ENCODE measurements at regions not wholly inside any gene's neighbourhood (a gene's known extent, or its start where the extent isn't known, plus 50 kb on each side); places are given as distances from the start of the nearest gene placed in this dataset.

DNA sequence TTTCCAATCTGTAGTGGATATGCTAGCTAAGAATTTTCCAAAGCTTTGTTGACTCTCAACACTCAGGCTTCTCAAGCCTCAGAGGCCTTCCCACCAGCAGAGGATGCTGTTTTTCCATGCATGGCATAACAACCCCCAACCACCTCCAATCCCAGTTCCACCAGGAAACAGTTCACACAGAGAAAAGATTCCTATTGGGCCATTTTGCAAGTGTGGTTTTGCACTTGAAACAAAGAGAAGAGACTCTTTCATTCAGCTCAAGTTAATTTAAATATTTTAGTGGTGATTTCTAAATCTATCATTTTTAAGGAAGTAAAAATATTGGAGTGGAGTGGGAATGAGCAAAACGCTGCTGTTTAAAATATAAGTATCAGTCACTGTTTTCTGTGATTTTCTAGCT lies 105.6 kb upstream of the COL1A2 start:
- Histone ChIP-seq H3K4me3 (no peak overlapping the region), H3K4me1 (no peaks in the 10 kb centered on the region), H3K9me3 (no peaks in the 10 kb centered on the region), H3K36me3 (no peaks in the 10 kb centered on the region), H3K27me3 (peaks cover 0 to 4% of the 10 kb centered on the region in 2 donors), H3K27ac (no peak overlapping the region)
- DNase-seq (peak in 3 of 4 donors; percentile 47 to 88 (median 63)), ATAC-seq (peak; percentile 97)
- intact Hi-C loops (cut with DNase I), result loop anchor here in 1 of 2 donors (5.0 kb wide), 1 partner anchor 148 kb away; no protein-coding TSS in a partner anchor
- peak; percentile 44 to 70 for TF ChIP-seq CTCF (IDR thresholded peaks at IDR 0.05)

DNA sequence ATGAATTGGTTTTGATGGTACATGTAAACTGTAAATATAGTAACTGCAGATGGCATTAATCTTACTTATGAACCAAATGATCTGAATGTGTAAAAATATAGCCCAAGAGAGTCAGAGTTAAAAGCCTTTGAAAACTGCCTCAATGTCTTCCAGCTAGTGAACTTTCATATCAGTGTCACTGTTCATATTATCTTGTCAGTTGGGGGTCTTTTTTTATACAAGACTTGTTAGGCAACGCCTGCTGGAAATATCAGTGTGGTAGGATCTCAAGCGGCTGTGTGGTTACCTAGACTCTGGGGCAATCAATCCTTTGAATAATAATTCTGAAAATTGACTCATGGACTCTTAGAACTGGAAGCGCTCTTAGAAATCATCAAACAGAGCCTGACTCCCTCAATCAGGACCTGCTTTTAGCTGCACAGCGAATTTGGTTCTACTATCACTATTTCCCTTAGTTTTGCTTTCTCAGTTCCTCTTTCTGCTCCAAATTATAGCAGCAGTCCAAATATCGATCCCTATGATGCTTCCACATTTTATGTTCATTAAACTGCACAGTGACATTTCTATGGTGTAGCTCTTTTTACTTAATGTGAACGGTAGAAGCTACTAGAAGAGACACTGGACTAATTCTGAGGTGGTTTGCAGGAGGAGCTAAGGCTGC lies 100.1 kb upstream of the COL1A2 start:
- intact Hi-C loops (cut with DNase I), result loop anchor here (5.0 to 10.0 kb wide), 2 partner anchors 103 to 120 kb away; no protein-coding TSS in a partner anchor
- H3K27ac ChIP-seq, result no peak overlapping the region
- no peak for TF ChIP-seq CTCF (IDR thresholded peaks at IDR 0.05)

DNA sequence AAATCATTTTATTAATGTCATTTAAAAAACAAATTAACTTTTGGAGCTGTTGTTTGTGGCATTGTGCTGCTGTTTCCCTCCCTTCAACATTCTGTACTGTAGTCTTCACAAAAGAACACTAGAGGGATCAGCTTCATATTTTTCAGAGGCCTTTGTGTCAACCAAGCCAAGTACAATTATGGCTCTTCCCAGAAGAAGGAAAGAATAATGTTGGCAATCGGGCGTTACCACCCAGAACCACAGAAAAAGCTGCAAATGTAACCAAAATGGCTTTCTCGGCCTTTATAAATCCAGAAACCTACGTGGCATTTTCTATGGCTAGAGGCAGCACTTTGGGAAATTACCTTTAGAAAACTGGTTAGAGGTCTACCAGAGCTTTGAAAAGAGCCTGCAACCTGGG lies 98.8 kb upstream of the COL1A2 start:
- TF ChIP-seq CTCF (IDR thresholded peaks at IDR 0.05), result peak; percentile 14 to 24
- ATAC-seq (peak; percentile 62), DNase-seq (peak in 2 of 4 donors; percentile 63 to 82)
- no peak overlapping the region for H3K4me3 ChIP-seq
- peaks cover 0 to 6% of the 10 kb centered on the region in 2 donors for H3K4me1 ChIP-seq
- peak overlapping the region in 1 of 2 donors; percentile 83 for H3K27ac ChIP-seq
- intact Hi-C loops (cut with DNase I), result loop anchor here (5.0 to 10.0 kb wide), 2 partner anchors 101 to 119 kb away; no protein-coding TSS in a partner anchor
- H3K27me3 ChIP-seq, result peaks cover 0 to 4% of the 10 kb centered on the region in 2 donors
- no peaks in the 10 kb centered on the region for H3K36me3 ChIP-seq
- H3K9me3 ChIP-seq, result no peaks in the 10 kb centered on the region

More for the DNA sequence above, 100.1 kb upstream of the COL1A2 start:
- peaks cover 0 to 6% of the 10 kb centered on the region in 2 donors for H3K4me1 ChIP-seq
- H3K9me3 ChIP-seq, result no peaks in the 10 kb centered on the region
- peaks cover 0 to 4% of the 10 kb centered on the region in 2 donors for H3K27me3 ChIP-seq
- no peak overlapping the region for H3K4me3 ChIP-seq
- no peaks in the 10 kb centered on the region for H3K36me3 ChIP-seq
- DNase-seq (no peak), ATAC-seq (no peak)

- intact Hi-C loops (cut with DNase I), result loop anchor here (5.0 to 10.0 kb wide), 2 partner anchors 100 to 118 kb away; no protein-coding TSS in a partner anchor
- TF ChIP-seq CTCF (IDR thresholded peaks at IDR 0.05), result no peak
- no peaks in the 10 kb centered on the region for H3K9me3 ChIP-seq
These were observed 97.8 kb upstream of the COL1A2 start for GRCh38 chr7:94296881-94297280.

GRCh38 chr7:94297397-94297838 lies 97.3 kb upstream of the COL1A2 start:
- DNase-seq (peak in 1 of 4 donors; percentile 53), ATAC-seq (peak; percentile 32)
- no peaks in the 10 kb centered on the region for H3K36me3 ChIP-seq
- no peaks in the 10 kb centered on the region for H3K9me3 ChIP-seq
- H3K27ac ChIP-seq, result peak overlapping the region in 1 of 2 donors; percentile 83
- no peak overlapping the region for H3K4me3 ChIP-seq
- peaks cover 0 to 4% of the 10 kb centered on the region in 2 donors for H3K27me3 ChIP-seq
- intact Hi-C loops (cut with DNase I), result loop anchor here (5.0 to 10.0 kb wide), 2 partner anchors 100 to 117 kb away; no protein-coding TSS in a partner anchor
- TF ChIP-seq CTCF (IDR thresholded peaks at IDR 0.05), result no peak
- peaks cover 0 to 6% of the 10 kb centered on the region in 2 donors for H3K4me1 ChIP-seq

More at GRCh38 chr7:94296881-94297280, 97.8 kb upstream of the COL1A2 start:
- ATAC-seq (no peak), DNase-seq (no peak)
- Histone ChIP-seq H3K4me1 (peaks cover 0 to 6% of the 10 kb centered on the region in 2 donors), H3K27me3 (peaks cover 0 to 4% of the 10 kb centered on the region in 2 donors), H3K27ac (peak overlapping the region in 1 of 2 donors; percentile 83), H3K36me3 (no peaks in the 10 kb centered on the region), H3K4me3 (no peak overlapping the region)

Measured in left lung (tissue), 4 donors.